HEK293 (cell line): ENCODE measurements at regions not wholly inside any gene's neighbourhood (a gene's known extent, or its start where the extent isn't known, plus 50 kb on each side); places are given as distances from the start of the nearest gene placed in this dataset.

Experiments used
- CTCF ChIP-seq: fragments of 450-650 bp; formaldehyde crosslinking; IDR thresholded peaks from 2 replicates; pipeline ENCODE4 v1.5.1; 2016; ENCODE audit warnings: missing biosample characterization, missing genetic modification characterization
- PRDM10 ChIP-seq: fragments of 450-650 bp; formaldehyde crosslinking; IDR thresholded peaks from 2 replicates; pipeline ENCODE4 v1.5.1; 2016; ENCODE audit warnings: missing biosample characterization, missing genetic modification characterization
- RBAK ChIP-seq: fragments of 450-650 bp; formaldehyde crosslinking; IDR thresholded peaks from 2 replicates; pipeline ENCODE4 v1.5.1; 2016; ENCODE audit warnings: missing biosample characterization, missing genetic modification characterization
- REST ChIP-seq: fragments of 450-650 bp; formaldehyde crosslinking; IDR thresholded peaks from 2 replicates; pipeline ENCODE4 v1.5.1; 2016; ENCODE audit warnings: missing biosample characterization, missing genetic modification characterization
- ZBTB7A ChIP-seq: fragments of 450-650 bp; formaldehyde crosslinking; IDR thresholded peaks from 2 replicates; pipeline ENCODE4 v1.5.1; 2016; ENCODE audit warnings: low read depth, missing biosample characterization, missing genetic modification characterization
- ZNF221 ChIP-seq: fragments of 450-650 bp; formaldehyde crosslinking; IDR thresholded peaks from 2 replicates; pipeline ENCODE4 v1.5.1; 2017; ENCODE audit warnings: missing biosample characterization, missing genetic modification characterization, borderline replicate concordance
- ZNF501 ChIP-seq: fragments of 450-650 bp; formaldehyde crosslinking; IDR thresholded peaks from 2 replicates; pipeline ENCODE4 v1.5.1; 2016; ENCODE audit warnings: missing biosample characterization, missing genetic modification characterization

GRCh38 chr17:71115669-71115972 is 946.3 kb downstream of the KCNJ2 start:
- TF ChIP-seq REST (tag by site-specific recombination) (no peak), ZNF501 (tag by site-specific recombination) (no peak), RBAK (tag by site-specific recombination) (no peak), CTCF (tag by site-specific recombination) (no peak), ZNF221 (tag by site-specific recombination) (no peak), PRDM10 (tag by site-specific recombination) (no peak), ZBTB7A (tag by site-specific recombination) (no peak)
